Stimulated activated CD8-positive, alpha-beta memory T cell treated with anti-CD3 and anti-CD28 coated beads, Interleukin-2, amount 100 ng/mL, for 1 hour (primary cell): ENCODE measurements at regions not wholly inside any gene's neighbourhood (a gene's known extent, or its start where the extent isn't known, plus 50 kb on each side); places are given as distances from the start of the nearest gene placed in this dataset.
"Not testable (repeated sequence)": the region's sequence is repeated elsewhere in the genome, so short reads cannot be mapped to it uniquely, and the experiment has no call there.

Source experiments
- DNase-seq, 2 donors: peaks; one replicate each; pipeline ENCODE4 v3.0.0-alpha.2; 2020; ENCODE audit warnings: low read depth in 2 of 2

GRCh38 chr1:244106837-244107493 lies 55.9 kb downstream of the ZBTB18 start:
- DNase-seq = no peak

- no peak for DNase-seq
Observed at GRCh38 chr1:244111027-244111426, 59.9 kb downstream of the ZBTB18 start.

- DNase-seq = no peak
Observed at GRCh38 chr1:244112041-244112440, 61.0 kb downstream of the ZBTB18 start.

- no peak for DNase-seq
Observed at GRCh38 chr1:244112636-244113035, 61.6 kb downstream of the ZBTB18 start.

- DNase-seq = no peak
Observed at GRCh38 chr1:244113532-244114320, 62.6 kb downstream of the ZBTB18 start.

GRCh38 chr1:244114892-244115291 lies 63.8 kb downstream of the ZBTB18 start:
- DNase-seq = no peak

- no peak for DNase-seq
Observed at GRCh38 chr1:244116946-244117345, 65.9 kb downstream of the ZBTB18 start.

- DNase-seq = no peak
Observed at GRCh38 chr1:244118109-244118761, 67.2 kb downstream of the ZBTB18 start.

GRCh38 chr1:244128591-244129383 lies 77.7 kb downstream of the ZBTB18 start:
- no peak for DNase-seq

GRCh38 chr1:244137276-244137675 lies 86.2 kb downstream of the ZBTB18 start:
- DNase-seq = no peak

GRCh38 chr1:244137725-244138124 lies 86.6 kb downstream of the ZBTB18 start:
- DNase-seq = no peak

GRCh38 chr1:244138399-244138798 lies 87.3 kb downstream of the ZBTB18 start:
- DNase-seq = no peak

- no peak for DNase-seq
Observed at GRCh38 chr1:244139655-244140054, 88.6 kb downstream of the ZBTB18 start.

GRCh38 chr1:244140420-244140819 lies 89.3 kb downstream of the ZBTB18 start:
- no peak for DNase-seq

- DNase-seq = no peak
Observed at GRCh38 chr1:244144053-244144452, 93.0 kb downstream of the ZBTB18 start.

GRCh38 chr1:244150071-244150470 lies 99.0 kb downstream of the ZBTB18 start:
- no peak for DNase-seq

GRCh38 chr1:244150665-244151064 lies 99.6 kb downstream of the ZBTB18 start:
- no peak for DNase-seq

GRCh38 chr1:244151537-244151936 lies 100.5 kb downstream of the ZBTB18 start:
- DNase-seq = no peak

- DNase-seq = no peak
Observed at GRCh38 chr1:244154508-244154871, 103.4 kb downstream of the ZBTB18 start.

GRCh38 chr1:244154872-244155531 lies 103.9 kb downstream of the ZBTB18 start:
- no peak for DNase-seq

- no peak for DNase-seq
Observed at GRCh38 chr1:244155661-244156060, 104.6 kb downstream of the ZBTB18 start.

GRCh38 chr1:244156617-244157016 lies 105.5 kb downstream of the ZBTB18 start:
- not testable (repeated sequence) for DNase-seq
